GM12864 (cell line): ENCODE measurements at regions not wholly inside any gene's neighbourhood (a gene's known extent, or its start where the extent isn't known, plus 50 kb on each side); places are given as distances from the start of the nearest gene placed in this dataset.

Experiments used
- DNase-seq: peaks from one replicate; pipeline ENCODE4 v3.0.0-alpha.2; 2011; ENCODE audit warnings: low read depth
- H3K4me3 ChIP-seq: 2 replicates; pipeline ENCODE4 v1.5.1; 2011; ENCODE audit warnings: mild to moderate bottlenecking, low read depth, low read length, control low read depth
- CTCF ChIP-seq: IDR thresholded peaks from 2 replicates; pipeline ENCODE4 v1.5.1; 2011; ENCODE audit warnings: low read depth, mild to moderate bottlenecking, moderate library complexity, low read length, control low read depth, inconsistent platforms; ENCODE audit errors: missing control alignments

GRCh38 chr1:199057322-199057721 is 418.5 kb downstream of the PTPRC start:
- H3K4me3 ChIP-seq, result no peak overlapping the region
- DNase-seq, result no peak
- no peak for TF ChIP-seq CTCF

GRCh38 chr1:199058281-199058680 is 419.4 kb downstream of the PTPRC start:
- no peak for DNase-seq
- no peak for TF ChIP-seq CTCF
- no peak overlapping the region for H3K4me3 ChIP-seq

GRCh38 chr1:199064971-199065370 is 426.1 kb downstream of the PTPRC start:
- H3K4me3 ChIP-seq, result no peak overlapping the region
- no peak for TF ChIP-seq CTCF
- no peak for DNase-seq

GRCh38 chr1:199067483-199067882 is 428.6 kb downstream of the PTPRC start:
- H3K4me3 ChIP-seq, result no peak overlapping the region
- no peak for TF ChIP-seq CTCF
- DNase-seq, result no peak

GRCh38 chr1:199071080-199071479 is 432.2 kb downstream of the PTPRC start:
- no peak for TF ChIP-seq CTCF
- no peak for DNase-seq
- H3K4me3 ChIP-seq, result no peak overlapping the region

GRCh38 chr1:199073166-199073565 is 434.3 kb downstream of the PTPRC start:
- TF ChIP-seq CTCF, result no peak
- H3K4me3 ChIP-seq, result no peak overlapping the region
- DNase-seq, result no peak

- no peak for TF ChIP-seq CTCF
- no peak for DNase-seq
These were observed 437.0 kb downstream of the PTPRC start for GRCh38 chr1:199075792-199076191.

More at GRCh38 chr1:199075792-199076191, 437.0 kb downstream of the PTPRC start:
- H3K4me3 ChIP-seq, result no peak overlapping the region
